ENCODE measurements at regions not wholly inside any gene's neighbourhood (a gene's known extent, or its start where the extent isn't known, plus 50 kb on each side); places are given as distances from the start of the nearest gene placed in this dataset.
"Not testable (repeated sequence)": the region's sequence is repeated elsewhere in the genome, so short reads cannot be mapped to it uniquely, and the experiment has no call there.

DNA sequence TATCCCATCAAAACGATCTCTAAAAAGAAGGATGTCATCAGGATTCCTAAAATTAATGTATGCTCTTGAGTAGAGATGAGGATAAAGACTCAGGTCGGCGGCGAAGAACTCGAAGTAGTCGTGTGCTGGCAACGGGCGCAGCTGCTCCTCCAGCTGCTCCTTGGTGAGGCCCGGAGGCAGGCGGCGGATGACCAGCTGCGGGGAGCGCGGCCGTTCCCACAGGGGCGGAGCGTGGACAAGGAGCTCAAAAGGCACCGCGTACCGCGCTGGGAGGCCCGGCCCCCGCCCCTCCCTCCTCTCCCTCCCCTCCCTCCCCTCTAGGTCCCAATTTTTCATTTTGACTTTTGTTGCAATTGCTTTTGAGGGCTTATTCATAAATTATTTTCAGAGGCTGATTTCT lies 90.7 kb downstream of the LGALS9B start:
- not testable (repeated sequence) for TF ChIP-seq POLR2A (IDR thresholded peaks at IDR 0.05)
- TF ChIP-seq, protein P1, sequence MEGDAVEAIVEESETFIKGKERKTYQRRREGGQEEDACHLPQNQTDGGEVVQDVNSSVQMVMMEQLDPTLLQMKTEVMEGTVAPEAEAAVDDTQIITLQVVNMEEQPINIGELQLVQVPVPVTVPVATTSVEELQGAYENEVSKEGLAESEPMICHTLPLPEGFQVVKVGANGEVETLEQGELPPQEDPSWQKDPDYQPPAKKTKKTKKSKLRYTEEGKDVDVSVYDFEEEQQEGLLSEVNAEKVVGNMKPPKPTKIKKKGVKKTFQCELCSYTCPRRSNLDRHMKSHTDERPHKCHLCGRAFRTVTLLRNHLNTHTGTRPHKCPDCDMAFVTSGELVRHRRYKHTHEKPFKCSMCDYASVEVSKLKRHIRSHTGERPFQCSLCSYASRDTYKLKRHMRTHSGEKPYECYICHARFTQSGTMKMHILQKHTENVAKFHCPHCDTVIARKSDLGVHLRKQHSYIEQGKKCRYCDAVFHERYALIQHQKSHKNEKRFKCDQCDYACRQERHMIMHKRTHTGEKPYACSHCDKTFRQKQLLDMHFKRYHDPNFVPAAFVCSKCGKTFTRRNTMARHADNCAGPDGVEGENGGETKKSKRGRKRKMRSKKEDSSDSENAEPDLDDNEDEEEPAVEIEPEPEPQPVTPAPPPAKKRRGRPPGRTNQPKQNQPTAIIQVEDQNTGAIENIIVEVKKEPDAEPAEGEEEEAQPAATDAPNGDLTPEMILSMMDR (IDR thresholded peaks at IDR 0.05 in 4 of 5, conservative IDR thresholded peaks at IDR 0.05 in 1 of 5) = not testable (repeated sequence)

Measured in gastrocnemius medialis (tissue), 4 donors.